Liver (tissue), 8 donors: ENCODE measurements at regions not wholly inside any gene's neighbourhood (a gene's known extent, or its start where the extent isn't known, plus 50 kb on each side); places are given as distances from the start of the nearest gene placed in this dataset.

Experiments
- DNase-seq: peaks from one replicate; pipeline ENCODE4 v3.0.0-alpha.2; 2017; ENCODE audit warnings: low spot score
- H3K27ac ChIP-seq, 2 donors: one replicate each; pipeline ENCODE4 v1.7.0; 2013; ENCODE audit warnings: inconsistent platforms in 2 of 2, low read length in 2 of 2, control low read depth in 1 of 2, low read depth in 1 of 2, mild to moderate bottlenecking in 1 of 2
- H3K27me3 ChIP-seq, 4 donors: one replicate each; pipeline versions ENCODE4 v1.6.1 to v1.7.0; 2013; ENCODE audit warnings: low read length in 3 of 4, inconsistent platforms in 1 of 4, mild to moderate bottlenecking in 1 of 4, moderate library complexity in 1 of 4; ENCODE audit not compliant: control insufficient read depth in 4 of 4, insufficient read depth in 4 of 4
- H3K36me3 ChIP-seq, 4 donors: one replicate each; pipeline versions ENCODE4 v1.6.1 to v1.7.0; 2013; ENCODE audit warnings: low read length in 3 of 4, mild to moderate bottlenecking in 3 of 4, low read depth in 1 of 4, moderate library complexity in 1 of 4; ENCODE audit not compliant: control insufficient read depth in 4 of 4, insufficient read depth in 3 of 4
- H3K4me1 ChIP-seq, 4 donors: one replicate each; pipeline versions ENCODE4 v1.6.1 to v1.7.0; 2013; ENCODE audit warnings: low read length in 3 of 4, mild to moderate bottlenecking in 3 of 4, moderate library complexity in 1 of 4; ENCODE audit not compliant: control insufficient read depth in 4 of 4, insufficient read depth in 4 of 4
- H3K4me3 ChIP-seq, 3 donors: one replicate each; pipeline versions ENCODE4 v1.6.1 to v1.7.0; 2013; ENCODE audit warnings: low read length in 3 of 3, control low read depth in 1 of 3, low read depth in 1 of 3, mild to moderate bottlenecking in 1 of 3
- H3K9ac ChIP-seq, 2 donors: one replicate each; pipeline ENCODE4 v1.7.0; 2013; ENCODE audit warnings: low read length in 2 of 2, mild to moderate bottlenecking in 2 of 2, moderate library complexity in 2 of 2, control low read depth in 1 of 2, low read depth in 1 of 2
- H3K9me3 ChIP-seq, 4 donors: one replicate each; pipeline versions ENCODE4 v1.6.1 to v1.7.0; 2013; ENCODE audit warnings: low read length in 3 of 4; ENCODE audit not compliant: control insufficient read depth in 4 of 4
- ATF3 ChIP-seq: IDR thresholded peaks from 2 replicates; pipeline ENCODE4 v1.6.1; 2016; ENCODE audit warnings: antibody characterized with exemption
- CTCF ChIP-seq: fragments of 150-350 bp; IDR thresholded peaks from 2 replicates; pipeline ENCODE4 v1.5.1; 2017; ENCODE audit warnings: improper control_type of control experiment, low read depth, low read length; ENCODE audit not compliant: missing input control
- EGR1 ChIP-seq, 2 donors: IDR thresholded peaks; 2 replicates each; pipeline ENCODE4 v1.6.1; 2016 to 2018; ENCODE audit warnings: antibody characterized with exemption in 2 of 2, low read depth in 2 of 2
- FOXA1 ChIP-seq: IDR thresholded peaks from 2 replicates; pipeline ENCODE4 v1.6.1; 2016; ENCODE audit warnings: antibody characterized with exemption
- FOXA2 ChIP-seq: IDR thresholded peaks from 2 replicates; pipeline ENCODE4 v1.6.1; 2016; ENCODE audit warnings: antibody characterized with exemption
- GABPA ChIP-seq, 2 donors: IDR thresholded peaks in 1 of 2; conservative IDR thresholded peaks in 1 of 2; 2 replicates each; pipeline ENCODE4 v1.6.1; 2016; ENCODE audit warnings: antibody characterized with exemption in 2 of 2, mild to moderate bottlenecking in 1 of 2, moderate library complexity in 1 of 2
- HNF4A ChIP-seq, 2 donors: conservative IDR thresholded peaks; 2 replicates each; pipeline ENCODE4 v1.6.1; 2016; ENCODE audit warnings: antibody characterized with exemption in 2 of 2, mild to moderate bottlenecking in 2 of 2
- HNF4G ChIP-seq: IDR thresholded peaks from 2 replicates; pipeline ENCODE4 v1.6.1; 2016; ENCODE audit warnings: antibody characterized with exemption
- JUND ChIP-seq, 2 donors: IDR thresholded peaks; 2 replicates each; pipeline ENCODE4 v1.6.1; 2016; ENCODE audit warnings: antibody characterized with exemption in 2 of 2
- MAX ChIP-seq: IDR thresholded peaks from 2 replicates; pipeline ENCODE4 v1.6.1; 2016; ENCODE audit warnings: antibody characterized with exemption
- NR2F2 ChIP-seq: IDR thresholded peaks from 2 replicates; pipeline ENCODE4 v1.6.1; 2016; ENCODE audit warnings: antibody characterized with exemption
- RAD21 ChIP-seq, 2 donors: IDR thresholded peaks; 2 replicates each; pipeline ENCODE4 v1.6.1; 2016; ENCODE audit warnings: antibody characterized with exemption in 2 of 2, mild to moderate bottlenecking in 2 of 2
- REST ChIP-seq: IDR thresholded peaks from 2 replicates; pipeline ENCODE4 v1.6.1; 2016; ENCODE audit warnings: antibody characterized with exemption, mild to moderate bottlenecking
- RXRA ChIP-seq, 2 donors: IDR thresholded peaks; 2 replicates each; pipeline ENCODE4 v1.6.1; 2017 to 2018; ENCODE audit warnings: antibody characterized with exemption in 2 of 2, mild to moderate bottlenecking in 1 of 2
- SP1 ChIP-seq: IDR thresholded peaks from 2 replicates; pipeline ENCODE4 v1.6.1; 2018; ENCODE audit warnings: antibody characterized with exemption, mild to moderate bottlenecking
- TAF1 ChIP-seq: conservative IDR thresholded peaks from 2 replicates; pipeline ENCODE4 v1.6.1; 2016; ENCODE audit warnings: antibody characterized with exemption, mild to moderate bottlenecking
- YY1 ChIP-seq: IDR thresholded peaks from 2 replicates; pipeline ENCODE4 v1.6.1; 2016; ENCODE audit warnings: antibody characterized with exemption, mild to moderate bottlenecking
- ZBTB33 ChIP-seq: IDR thresholded peaks from 2 replicates; pipeline ENCODE4 v1.6.1; 2016; ENCODE audit warnings: antibody characterized with exemption
- WGBS: extraction: QIAGEN DNeasy Blood & Tissue Kit; methylation state at CpG from one replicate; pipeline ENCODE4 v1.1.7; 2013; 5-methylcytosine and 5-hydroxymethylcytosine counted together
- donor health status: healthy.
- donor health status: healthy.
- donor health status: healthy.
- donor health status: healthy.
- donor health status: healthy.

GRCh38 chr12:66020481-66020880, 110.1 kb downstream of the LLPH start:
- Histone ChIP-seq H3K4me1 (no peaks in the 10 kb centered on the region), H3K36me3 (no peaks in the 10 kb centered on the region), H3K27me3 (peaks cover 0 to 4% (median 0%) of the 10 kb centered on the region in 4 donors), H3K27ac (no peak overlapping the region), H3K4me3 (no peak overlapping the region), H3K9me3 (no peaks in the 10 kb centered on the region), H3K9ac (no peak overlapping the region)
- TF ChIP-seq ATF3 (no peak), RXRA (IDR thresholded peaks at IDR 0.05) (no peak), GABPA (IDR thresholded peaks at IDR 0.05 in 1 of 2, conservative IDR thresholded peaks at IDR 0.05 in 1 of 2) (no peak), ZBTB33 (no peak), REST (no peak), TAF1 (no peak), EGR1 (IDR thresholded peaks at IDR 0.05; ENCODE audit: low read depth in 2 of 2) (no peak), CTCF (no peak), FOXA2 (no peak), RAD21 (IDR thresholded peaks at IDR 0.05) (no peak), FOXA1 (no peak), NR2F2 (no peak), SP1 (no peak), HNF4G (no peak), JUND (IDR thresholded peaks at IDR 0.05) (no peak), YY1 (no peak), MAX (no peak)
- no peak for DNase-seq
- WGBS: 91% methylated on average over 12 of the region's 12 CpGs

GRCh38 chr12:66017736-66018135, 112.8 kb downstream of the LLPH start:
- Histone ChIP-seq H3K9me3 (no peaks in the 10 kb centered on the region), H3K36me3 (no peaks in the 10 kb centered on the region), H3K4me1 (no peaks in the 10 kb centered on the region), H3K27ac (no peak overlapping the region), H3K27me3 (peaks cover 0 to 4% (median 0%) of the 10 kb centered on the region in 4 donors), H3K9ac (no peak overlapping the region), H3K4me3 (no peak overlapping the region)
- TF ChIP-seq HNF4A (conservative IDR thresholded peaks at IDR 0.05): no peak
- no peak for TF ChIP-seq TAF1
- no peak for TF ChIP-seq RXRA (IDR thresholded peaks at IDR 0.05)
- TF ChIP-seq JUND (IDR thresholded peaks at IDR 0.05): no peak
- TF ChIP-seq ZBTB33: no peak
- no peak for TF ChIP-seq EGR1 (IDR thresholded peaks at IDR 0.05; ENCODE audit: low read depth in 2 of 2)
- TF ChIP-seq REST: no peak
- TF ChIP-seq FOXA1: no peak
- no peak for TF ChIP-seq YY1
- no peak for TF ChIP-seq MAX
- no peak for DNase-seq
- 91% methylated on average over 2 of the region's 2 CpGs for WGBS
